HepG2 (cell line): ENCODE measurements at regions not wholly inside any gene's neighbourhood (a gene's known extent, or its start where the extent isn't known, plus 50 kb on each side); places are given as distances from the start of the nearest gene placed in this dataset.

Experiments used
- CCAR2 ChIP-seq: fragments of 200-400 bp; formaldehyde crosslinking; optimal IDR thresholded peaks from 2 replicates; pipeline ENCODE3; 2018; ENCODE audit warnings: low read depth, mild to moderate bottlenecking, low read length, moderate library complexity
- FOSL2 ChIP-seq: sonication (generic); formaldehyde crosslinking; IDR thresholded peaks from 2 replicates; pipeline ENCODE4 v1.4.0; 2020; ENCODE audit warnings: missing genetic modification reagents
- FOXO1 ChIP-seq: sonication (generic); formaldehyde crosslinking; IDR thresholded peaks from 2 replicates; pipeline ENCODE4 v1.4.0; 2020; ENCODE audit warnings: missing genetic modification reagents
- HDAC2 ChIP-seq: sonication (generic); formaldehyde crosslinking; IDR thresholded peaks from 2 replicates; pipeline ENCODE4 v1.4.0; 2020; ENCODE audit warnings: missing genetic modification reagents
- KDM2A ChIP-seq: sonication (generic); formaldehyde crosslinking; IDR thresholded peaks from 2 replicates; pipeline ENCODE4 v1.4.0; 2020; ENCODE audit warnings: low read depth, missing genetic modification reagents, borderline replicate concordance
- NRL ChIP-seq: sonication (generic); formaldehyde crosslinking; IDR thresholded peaks from 2 replicates; pipeline ENCODE4 v1.5.0; 2020; ENCODE audit warnings: missing genetic modification reagents, mild to moderate bottlenecking, moderate library complexity, borderline replicate concordance
- PTBP1 ChIP-seq: fragments of 200-400 bp; formaldehyde crosslinking; IDR thresholded peaks from 2 replicates; pipeline ENCODE4 v1.6.1; 2018; ENCODE audit warnings: low read length, low read depth; ENCODE audit not compliant: poor library complexity, severe bottlenecking
- RBFOX2 ChIP-seq: fragments of 200-400 bp; formaldehyde crosslinking; IDR thresholded peaks from 2 replicates; pipeline ENCODE4 v1.6.1; 2017; ENCODE audit warnings: low read depth, mild to moderate bottlenecking, low read length
- ZFP90 ChIP-seq: sonication (generic); formaldehyde crosslinking; IDR thresholded peaks from 2 replicates; pipeline ENCODE4 v1.8.0; 2022; ENCODE audit warnings: missing genetic modification reagents, mild to moderate bottlenecking, inconsistent platforms, borderline replicate concordance
- ZNF234 ChIP-seq: sonication (generic); formaldehyde crosslinking; conservative IDR thresholded peaks from 2 replicates; pipeline ENCODE4 v1.5.1; 2020; ENCODE audit warnings: mild to moderate bottlenecking, missing genetic modification reagents
- ZNF3 ChIP-seq: IDR thresholded peaks from 2 replicates; pipeline ENCODE4 v1.7.0; 2017; ENCODE audit warnings: inconsistent platforms
- ZNF329 ChIP-seq: sonication (generic); formaldehyde crosslinking; IDR thresholded peaks from 2 replicates; pipeline ENCODE4 v1.9.0; 2021; ENCODE audit warnings: low read depth, mild to moderate bottlenecking, missing genetic modification reagents
- ZNF383 ChIP-seq: sonication (generic); formaldehyde crosslinking; IDR thresholded peaks from 2 replicates; pipeline ENCODE4 v1.4.0; 2020; ENCODE audit warnings: missing genetic modification reagents, mild to moderate bottlenecking, borderline replicate concordance
- ZNF543 ChIP-seq: sonication (generic); formaldehyde crosslinking; IDR thresholded peaks from 2 replicates; pipeline ENCODE4 v1.4.0; 2020; ENCODE audit warnings: mild to moderate bottlenecking, missing genetic modification reagents
- ZNF558 ChIP-seq: sonication (generic); formaldehyde crosslinking; IDR thresholded peaks from 2 replicates; pipeline ENCODE4 v1.9.0; 2022; ENCODE audit warnings: mild to moderate bottlenecking, missing genetic modification reagents, borderline replicate concordance
- ZNF652 ChIP-seq: IDR thresholded peaks from 2 replicates; pipeline ENCODE4 v1.6.1; 2016; ENCODE audit warnings: low read depth, borderline replicate concordance
- ZNF879 ChIP-seq: sonication (generic); formaldehyde crosslinking; IDR thresholded peaks from 2 replicates; pipeline ENCODE4 v1.8.1; 2023; ENCODE audit warnings: missing genetic modification reagents
- TF ChIP-seq, protein P1 (sequence below): sonication (generic); formaldehyde crosslinking; IDR thresholded peaks from 2 replicates; pipeline ENCODE4 v1.9.0; 2022; ENCODE audit warnings: missing genetic modification reagents, mild to moderate bottlenecking, borderline replicate concordance
- TF ChIP-seq, protein P2 (sequence below): IDR thresholded peaks from 2 replicates; pipeline ENCODE4 v1.6.1; 2016
- TF ChIP-seq, protein P3 (sequence below): sonication (generic); IDR thresholded peaks from 2 replicates; pipeline ENCODE4 v1.6.1; 2016; ENCODE audit warnings: low read depth, borderline replicate concordance
- TF ChIP-seq, protein P4 (sequence below): sonication (generic); formaldehyde crosslinking; IDR thresholded peaks from 2 replicates; pipeline ENCODE4 v1.5.1; 2020; ENCODE audit warnings: mild to moderate bottlenecking, missing genetic modification reagents, borderline replicate concordance
- TF ChIP-seq, protein P5 (sequence below): sonication (generic); formaldehyde crosslinking; IDR thresholded peaks from 2 replicates; pipeline ENCODE4 v1.4.0; 2020; ENCODE audit warnings: missing genetic modification reagents

DNA sequence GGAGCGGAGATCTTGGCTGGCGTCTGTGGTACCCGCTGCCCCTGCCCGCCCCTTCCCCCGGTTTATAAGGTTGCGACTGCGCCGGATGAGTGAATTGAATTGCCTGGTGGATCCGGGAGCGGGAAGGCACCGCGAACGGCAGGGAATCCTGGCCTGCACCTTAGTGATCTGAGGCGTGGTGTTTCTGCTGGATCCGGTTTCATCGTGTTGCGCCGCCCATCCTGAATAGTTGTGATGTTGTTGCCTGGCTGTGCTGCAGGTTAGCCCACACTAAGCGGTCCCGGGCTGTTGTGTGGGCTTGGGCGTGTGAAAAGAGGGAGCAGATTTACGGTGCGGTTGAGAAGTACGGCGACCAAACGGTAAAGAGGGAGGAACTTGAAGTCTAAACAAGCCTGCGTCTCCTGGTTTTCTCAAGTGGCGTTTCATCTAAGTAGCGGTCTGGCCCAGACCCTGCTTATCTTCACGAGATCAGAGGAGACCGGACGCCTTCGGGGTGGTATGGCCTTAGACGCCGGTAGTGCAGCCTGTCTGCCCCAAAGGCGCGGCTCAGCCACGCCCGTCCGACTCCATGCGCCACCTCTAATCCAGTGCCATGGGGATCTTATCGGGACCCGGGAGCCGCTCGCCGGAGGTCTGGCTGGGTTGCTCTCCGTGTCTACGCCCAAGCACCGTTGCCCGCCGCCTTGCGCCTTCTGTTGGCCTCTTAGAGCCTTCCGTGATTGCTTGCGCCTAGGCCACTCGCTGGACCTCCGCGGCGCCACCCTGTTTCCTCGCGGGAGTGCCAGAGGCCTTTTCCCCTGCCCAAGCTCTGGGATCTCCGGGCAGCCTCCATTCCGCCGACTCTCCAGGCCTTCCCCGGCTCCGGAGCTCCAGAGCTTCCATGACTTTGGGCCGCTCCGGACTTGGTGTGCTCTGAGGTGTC lies 87.5 kb upstream of the RHOU start (continued):
- TF ChIP-seq, protein P1, sequence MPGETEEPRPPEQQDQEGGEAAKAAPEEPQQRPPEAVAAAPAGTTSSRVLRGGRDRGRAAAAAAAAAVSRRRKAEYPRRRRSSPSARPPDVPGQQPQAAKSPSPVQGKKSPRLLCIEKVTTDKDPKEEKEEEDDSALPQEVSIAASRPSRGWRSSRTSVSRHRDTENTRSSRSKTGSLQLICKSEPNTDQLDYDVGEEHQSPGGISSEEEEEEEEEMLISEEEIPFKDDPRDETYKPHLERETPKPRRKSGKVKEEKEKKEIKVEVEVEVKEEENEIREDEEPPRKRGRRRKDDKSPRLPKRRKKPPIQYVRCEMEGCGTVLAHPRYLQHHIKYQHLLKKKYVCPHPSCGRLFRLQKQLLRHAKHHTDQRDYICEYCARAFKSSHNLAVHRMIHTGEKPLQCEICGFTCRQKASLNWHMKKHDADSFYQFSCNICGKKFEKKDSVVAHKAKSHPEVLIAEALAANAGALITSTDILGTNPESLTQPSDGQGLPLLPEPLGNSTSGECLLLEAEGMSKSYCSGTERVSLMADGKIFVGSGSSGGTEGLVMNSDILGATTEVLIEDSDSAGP (CRISPR knock-in tag), result peak; percentile 47; the same call in 1 of the 2 replicates
- TF ChIP-seq, protein P2, sequence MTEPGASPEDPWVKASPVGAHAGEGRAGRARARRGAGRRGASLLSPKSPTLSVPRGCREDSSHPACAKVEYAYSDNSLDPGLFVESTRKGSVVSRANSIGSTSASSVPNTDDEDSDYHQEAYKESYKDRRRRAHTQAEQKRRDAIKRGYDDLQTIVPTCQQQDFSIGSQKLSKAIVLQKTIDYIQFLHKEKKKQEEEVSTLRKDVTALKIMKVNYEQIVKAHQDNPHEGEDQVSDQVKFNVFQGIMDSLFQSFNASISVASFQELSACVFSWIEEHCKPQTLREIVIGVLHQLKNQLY (CRISPR knock-in tag), result no peak
- TF ChIP-seq, protein P3, sequence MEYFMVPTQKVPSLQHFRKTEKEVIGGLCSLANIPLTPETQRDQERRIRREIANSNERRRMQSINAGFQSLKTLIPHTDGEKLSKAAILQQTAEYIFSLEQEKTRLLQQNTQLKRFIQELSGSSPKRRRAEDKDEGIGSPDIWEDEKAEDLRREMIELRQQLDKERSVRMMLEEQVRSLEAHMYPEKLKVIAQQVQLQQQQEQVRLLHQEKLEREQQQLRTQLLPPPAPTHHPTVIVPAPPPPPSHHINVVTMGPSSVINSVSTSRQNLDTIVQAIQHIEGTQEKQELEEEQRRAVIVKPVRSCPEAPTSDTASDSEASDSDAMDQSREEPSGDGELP, result no peak
- 0 out of 2 replicates have a peak, but pooled peaks have one; percentile 7 for TF ChIP-seq FOXO1 (CRISPR knock-in tag)
- no peak for TF ChIP-seq CCAR2
- peak; percentile 62 for TF ChIP-seq ZNF543 (CRISPR knock-in tag)
- peak; percentile 43; the same call in 1 of the 2 replicates for TF ChIP-seq RBFOX2
- peak; percentile 1 for TF ChIP-seq PTBP1
- TF ChIP-seq HDAC2 (CRISPR knock-in tag), result peak; percentile 70
- TF ChIP-seq, protein P4, sequence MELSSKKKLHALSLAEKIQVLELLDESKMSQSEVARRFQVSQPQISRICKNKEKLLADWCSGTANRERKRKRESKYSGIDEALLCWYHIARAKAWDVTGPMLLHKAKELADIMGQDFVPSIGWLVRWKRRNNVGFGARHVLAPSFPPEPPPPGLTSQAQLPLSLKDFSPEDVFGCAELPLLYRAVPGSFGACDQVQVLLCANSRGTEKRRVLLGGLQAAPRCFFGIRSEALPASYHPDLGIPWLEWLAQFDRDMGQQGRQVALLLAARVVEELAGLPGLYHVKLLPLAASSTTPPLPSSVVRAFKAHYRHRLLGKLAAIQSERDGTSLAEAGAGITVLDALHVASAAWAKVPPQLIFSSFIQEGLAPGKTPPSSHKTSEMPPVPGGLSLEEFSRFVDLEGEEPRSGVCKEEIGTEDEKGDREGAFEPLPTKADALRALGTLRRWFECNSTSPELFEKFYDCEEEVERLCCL, result 0 out of 2 replicates have a peak, but pooled peaks have one; percentile 35
- TF ChIP-seq ZNF3 (CRISPR knock-in tag), result no peak
- TF ChIP-seq ZFP90, result no peak
- no peak for TF ChIP-seq ZNF652 (CRISPR knock-in tag)
- peak; percentile 76; the same call in 1 of the 2 replicates for TF ChIP-seq ZNF558 (CRISPR knock-in tag)
- peak; percentile 81; the same call in 1 of the 2 replicates for TF ChIP-seq ZNF879
- peak; percentile 56; the same call in 1 of the 2 replicates for TF ChIP-seq NRL
- peak; percentile 46; the same call in 1 of the 2 replicates for TF ChIP-seq ZNF383 (CRISPR knock-in tag)
- no peak; the same call in 1 of the 2 replicates for TF ChIP-seq FOSL2
- TF ChIP-seq ZNF234 (CRISPR knock-in tag), result 0 out of 2 replicates have a peak, but pooled peaks have one; percentile 23
- TF ChIP-seq ZNF329, result 0 out of 2 replicates have a peak, but pooled peaks have one; percentile 53
- TF ChIP-seq, protein P5, sequence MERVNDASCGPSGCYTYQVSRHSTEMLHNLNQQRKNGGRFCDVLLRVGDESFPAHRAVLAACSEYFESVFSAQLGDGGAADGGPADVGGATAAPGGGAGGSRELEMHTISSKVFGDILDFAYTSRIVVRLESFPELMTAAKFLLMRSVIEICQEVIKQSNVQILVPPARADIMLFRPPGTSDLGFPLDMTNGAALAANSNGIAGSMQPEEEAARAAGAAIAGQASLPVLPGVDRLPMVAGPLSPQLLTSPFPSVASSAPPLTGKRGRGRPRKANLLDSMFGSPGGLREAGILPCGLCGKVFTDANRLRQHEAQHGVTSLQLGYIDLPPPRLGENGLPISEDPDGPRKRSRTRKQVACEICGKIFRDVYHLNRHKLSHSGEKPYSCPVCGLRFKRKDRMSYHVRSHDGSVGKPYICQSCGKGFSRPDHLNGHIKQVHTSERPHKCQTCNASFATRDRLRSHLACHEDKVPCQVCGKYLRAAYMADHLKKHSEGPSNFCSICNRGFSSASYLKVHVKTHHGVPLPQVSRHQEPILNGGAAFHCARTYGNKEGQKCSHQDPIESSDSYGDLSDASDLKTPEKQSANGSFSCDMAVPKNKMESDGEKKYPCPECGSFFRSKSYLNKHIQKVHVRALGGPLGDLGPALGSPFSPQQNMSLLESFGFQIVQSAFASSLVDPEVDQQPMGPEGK (CRISPR knock-in tag), result 0 out of 2 replicates have a peak, but pooled peaks have one; percentile 15
- peak; percentile 53 for TF ChIP-seq KDM2A (CRISPR knock-in tag)
